ENCODE measurements at regions not wholly inside any gene's neighbourhood (a gene's known extent, or its start where the extent isn't known, plus 50 kb on each side); places are given as distances from the start of the nearest gene placed in this dataset.
A peak's percentile ranks its signal among the peaks of the same experiment; 100 is the strongest.
"Not testable (repeated sequence)": the region's sequence is repeated elsewhere in the genome, so short reads cannot be mapped to it uniquely, and the experiment has no call there.

DNA sequence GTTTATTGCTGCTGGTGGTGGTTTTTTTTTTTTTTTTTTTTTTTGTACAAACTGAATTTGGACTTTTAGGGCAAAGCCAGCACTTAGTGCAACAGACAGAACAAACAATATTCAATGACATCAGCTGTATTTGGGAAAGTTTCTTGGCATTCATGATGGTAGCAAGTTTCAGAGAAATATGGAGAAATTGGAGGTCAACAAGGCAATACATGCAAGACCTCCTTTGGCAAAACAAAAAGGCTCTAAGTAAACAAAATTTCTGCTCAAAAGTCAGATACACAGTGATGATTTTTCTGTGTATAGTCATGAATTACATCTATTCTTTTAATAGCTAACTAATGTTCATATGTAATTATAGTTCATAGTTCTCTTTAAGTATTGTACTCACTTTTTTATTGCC lies 612.5 kb upstream of the LUZP2 start:
- DNase-seq (ENCODE audit: low read depth), result no peak
- H3K4me3 ChIP-seq (ENCODE audit: control insufficient read depth, low read depth, low read length), result no peak overlapping the region
- TF ChIP-seq, protein P1, sequence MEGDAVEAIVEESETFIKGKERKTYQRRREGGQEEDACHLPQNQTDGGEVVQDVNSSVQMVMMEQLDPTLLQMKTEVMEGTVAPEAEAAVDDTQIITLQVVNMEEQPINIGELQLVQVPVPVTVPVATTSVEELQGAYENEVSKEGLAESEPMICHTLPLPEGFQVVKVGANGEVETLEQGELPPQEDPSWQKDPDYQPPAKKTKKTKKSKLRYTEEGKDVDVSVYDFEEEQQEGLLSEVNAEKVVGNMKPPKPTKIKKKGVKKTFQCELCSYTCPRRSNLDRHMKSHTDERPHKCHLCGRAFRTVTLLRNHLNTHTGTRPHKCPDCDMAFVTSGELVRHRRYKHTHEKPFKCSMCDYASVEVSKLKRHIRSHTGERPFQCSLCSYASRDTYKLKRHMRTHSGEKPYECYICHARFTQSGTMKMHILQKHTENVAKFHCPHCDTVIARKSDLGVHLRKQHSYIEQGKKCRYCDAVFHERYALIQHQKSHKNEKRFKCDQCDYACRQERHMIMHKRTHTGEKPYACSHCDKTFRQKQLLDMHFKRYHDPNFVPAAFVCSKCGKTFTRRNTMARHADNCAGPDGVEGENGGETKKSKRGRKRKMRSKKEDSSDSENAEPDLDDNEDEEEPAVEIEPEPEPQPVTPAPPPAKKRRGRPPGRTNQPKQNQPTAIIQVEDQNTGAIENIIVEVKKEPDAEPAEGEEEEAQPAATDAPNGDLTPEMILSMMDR (conservative IDR thresholded peaks at IDR 0.05; ENCODE audit: control insufficient read depth, insufficient read depth, low read depth, low read length), result no peak

DNA sequence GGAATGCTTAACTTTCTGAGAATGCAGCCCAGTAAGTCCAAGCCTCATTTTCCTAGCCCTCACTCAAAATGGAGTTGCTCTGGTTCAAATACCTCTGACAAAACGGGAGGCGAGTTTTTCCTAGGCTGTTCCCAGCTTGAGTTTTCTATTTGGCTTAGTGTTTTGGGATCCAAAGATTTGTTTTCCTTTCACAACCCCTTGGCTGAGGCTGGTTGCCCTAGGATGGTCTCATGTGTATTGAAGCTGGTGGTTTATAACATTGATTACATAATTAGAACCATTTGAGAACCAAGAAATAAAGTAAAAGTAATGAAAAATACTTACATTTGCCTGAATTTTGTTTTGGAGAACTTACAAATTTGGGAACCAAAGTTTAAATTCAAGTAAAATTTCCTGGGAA lies 611.1 kb upstream of the LUZP2 start:
- no peak overlapping the region for H3K4me3 ChIP-seq (ENCODE audit: control insufficient read depth, low read depth, low read length)
- TF ChIP-seq, protein P1 (conservative IDR thresholded peaks at IDR 0.05; ENCODE audit: control insufficient read depth, insufficient read depth, low read depth, low read length), result no peak
- no peak for DNase-seq (ENCODE audit: low read depth)

DNA sequence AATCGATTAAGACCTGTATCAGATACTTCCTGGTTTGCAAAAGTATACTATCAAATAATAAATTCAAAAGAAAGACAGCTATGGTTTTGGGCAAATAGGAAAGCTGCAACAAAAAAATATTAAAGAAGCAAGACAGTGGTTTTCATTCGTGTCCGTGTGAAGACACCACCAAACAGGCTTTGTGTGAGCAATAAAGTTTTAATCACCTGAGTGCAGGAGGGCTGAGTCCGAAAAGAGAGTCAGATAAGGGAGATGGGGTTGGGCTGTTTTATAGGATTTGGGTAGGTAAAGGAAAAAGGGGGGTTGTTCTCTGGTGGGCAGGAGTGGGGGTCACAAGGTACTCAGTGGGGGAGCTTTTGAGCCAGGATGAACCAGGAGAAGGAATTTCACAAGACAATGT lies 609.7 kb upstream of the LUZP2 start:
- DNase-seq (ENCODE audit: low read depth); H3K4me3 ChIP-seq (ENCODE audit: control insufficient read depth, low read depth, low read length): not testable (repeated sequence)

DNA sequence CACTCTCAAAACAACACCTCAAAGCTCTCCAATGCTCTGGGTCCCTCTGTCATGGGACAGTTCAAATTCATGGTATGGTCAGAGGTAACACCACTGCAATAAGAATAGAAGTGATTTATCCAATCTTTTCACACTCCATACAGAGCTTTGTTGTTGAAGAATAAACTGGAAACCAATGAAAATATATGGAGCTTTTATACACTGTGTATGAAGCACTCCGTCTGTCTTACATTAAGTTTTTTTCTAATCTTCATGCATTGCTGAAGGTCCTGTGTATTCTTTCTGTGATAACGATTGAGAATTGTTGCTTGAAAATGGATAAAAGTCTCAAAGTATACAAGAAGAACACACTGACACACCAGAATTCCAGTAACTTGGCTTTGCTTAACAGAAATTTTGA lies 603.7 kb upstream of the LUZP2 start:
- no peak for DNase-seq (ENCODE audit: low read depth)
- TF ChIP-seq, protein P1 (conservative IDR thresholded peaks at IDR 0.05; ENCODE audit: control insufficient read depth, insufficient read depth, low read depth, low read length), result no peak
- H3K4me3 ChIP-seq (ENCODE audit: control insufficient read depth, low read depth, low read length), result no peak overlapping the region

DNA sequence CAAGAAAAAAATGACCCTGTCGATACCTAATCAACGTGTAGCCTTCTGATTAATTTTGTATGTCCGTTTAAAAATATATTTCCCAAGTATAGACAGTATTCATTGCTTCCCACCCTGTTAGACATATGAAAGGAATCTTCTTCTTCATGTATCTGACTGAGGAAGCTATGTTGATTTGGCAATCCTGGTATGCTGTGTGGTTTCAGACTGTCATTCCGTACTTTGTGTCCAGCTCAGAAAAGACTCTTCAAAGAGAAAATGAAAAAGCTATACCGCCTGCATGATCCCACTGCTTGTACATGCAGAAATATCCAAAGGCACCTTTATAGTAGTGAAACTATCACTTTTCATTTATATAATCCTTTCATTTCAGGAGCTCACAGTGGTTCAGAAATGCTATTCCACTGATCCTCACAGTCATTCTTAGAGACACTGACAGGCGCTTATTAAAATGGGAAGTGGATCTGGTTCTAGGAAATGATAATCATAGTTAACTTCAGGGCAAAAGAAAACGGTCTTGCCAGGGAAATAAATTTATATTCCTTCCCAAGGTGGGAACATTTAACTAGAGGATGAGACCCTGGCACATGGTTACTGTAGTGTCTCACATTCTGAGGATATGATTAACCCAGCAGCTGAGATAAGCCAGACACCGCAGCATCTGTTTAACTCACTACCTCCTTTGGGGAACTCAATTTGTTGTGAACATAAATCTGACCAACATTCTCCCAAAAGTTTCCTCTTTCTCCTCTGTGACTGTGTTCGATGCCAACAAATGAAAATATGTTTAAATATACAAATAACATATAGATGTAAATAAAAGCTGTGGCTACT lies 599.2 kb upstream of the LUZP2 start:
- H3K4me3 ChIP-seq (ENCODE audit: control insufficient read depth, low read depth, low read length), result no peak overlapping the region
- peak; percentile 93 for DNase-seq (ENCODE audit: low read depth)
- TF ChIP-seq, protein P1 (conservative IDR thresholded peaks at IDR 0.05; ENCODE audit: control insufficient read depth, insufficient read depth, low read depth, low read length), result no peak

DNA sequence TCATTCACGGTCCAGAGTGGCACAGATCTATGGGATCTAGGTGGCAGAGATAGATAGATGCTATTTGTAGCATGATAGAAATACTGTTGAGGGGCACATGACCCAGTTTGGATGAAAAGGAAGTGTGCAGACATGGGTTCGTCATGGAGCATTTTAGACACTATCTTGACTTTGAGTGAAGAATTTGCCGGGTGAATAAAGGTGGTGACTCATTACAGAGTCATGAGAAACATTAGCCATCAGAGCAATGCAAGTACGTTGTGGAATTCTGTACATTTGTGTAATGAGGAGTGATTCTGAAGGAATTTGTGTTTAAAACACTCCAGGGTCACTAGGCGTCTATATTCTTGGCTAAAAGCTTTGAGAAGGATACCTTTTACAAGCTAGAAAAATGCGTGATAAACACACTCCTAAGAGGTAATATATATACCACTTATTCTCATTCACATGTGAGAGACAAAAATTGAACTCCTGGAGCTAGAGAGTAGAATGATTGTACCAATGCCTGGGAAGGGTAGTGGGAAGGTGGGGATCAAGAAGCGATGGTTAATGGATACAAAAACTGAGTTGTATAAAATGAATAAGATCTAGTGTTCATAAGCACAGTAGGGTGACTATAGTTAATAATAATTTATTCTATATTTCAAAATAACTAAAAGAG lies 593.7 kb upstream of the LUZP2 start:
- no peak overlapping the region for H3K4me3 ChIP-seq (ENCODE audit: control insufficient read depth, low read depth, low read length)
- TF ChIP-seq, protein P1 (conservative IDR thresholded peaks at IDR 0.05; ENCODE audit: control insufficient read depth, insufficient read depth, low read depth, low read length), result no peak
- peak; percentile 82 for DNase-seq (ENCODE audit: low read depth)

DNA sequence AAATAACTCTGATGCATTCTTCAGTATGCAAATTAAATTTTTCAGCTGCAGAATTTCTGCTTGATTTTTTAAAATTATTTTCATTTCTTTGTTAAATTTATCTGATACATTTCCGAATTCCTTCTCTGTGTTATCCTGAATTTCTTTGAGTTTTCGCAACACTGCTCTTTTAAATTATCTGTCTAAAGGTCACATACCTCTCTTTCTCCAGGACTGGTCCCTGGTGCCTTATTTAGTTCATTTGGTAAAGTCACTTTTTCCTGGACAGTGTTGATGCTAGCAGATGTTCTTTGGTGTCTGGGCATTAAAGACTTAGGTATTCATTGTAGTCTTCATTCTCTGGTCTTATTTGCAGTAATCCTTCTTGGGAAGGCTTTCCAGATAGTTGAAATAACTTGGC lies 577.4 kb upstream of the LUZP2 start:
- no peak overlapping the region for H3K4me3 ChIP-seq (ENCODE audit: control insufficient read depth, low read depth, low read length)
- TF ChIP-seq, protein P1 (conservative IDR thresholded peaks at IDR 0.05; ENCODE audit: control insufficient read depth, insufficient read depth, low read depth, low read length), result no peak
- DNase-seq (ENCODE audit: low read depth), result peak; percentile 16
